Mesendoderm (in vitro differentiated cells): ENCODE measurements at regions not wholly inside any gene's neighbourhood (a gene's known extent, or its start where the extent isn't known, plus 50 kb on each side); places are given as distances from the start of the nearest gene placed in this dataset.

Experiments
- DNase-seq: peaks from one replicate; pipeline ENCODE4 v3.0.0; 2013
- H2AK5ac ChIP-seq: 2 replicates; pipeline ENCODE4 v1.6.1; 2013; ENCODE audit warnings: low read length, inconsistent platforms
- H2BK120ac ChIP-seq: 2 replicates; pipeline ENCODE4 v1.6.1; 2013; ENCODE audit warnings: low read depth, mild to moderate bottlenecking, low read length, moderate library complexity, mixed read lengths
- H2BK15ac ChIP-seq: replicated peaks from 2 replicates; pipeline ENCODE4 v1.6.1; 2013; ENCODE audit warnings: low read depth, mild to moderate bottlenecking, moderate library complexity
- H2BK5ac ChIP-seq: 2 replicates; pipeline ENCODE4 v1.6.1; 2013; ENCODE audit warnings: low read length, inconsistent platforms
- H3K18ac ChIP-seq: 2 replicates; pipeline ENCODE4 v1.6.1; 2013; ENCODE audit warnings: mild to moderate bottlenecking, low read length, mixed read lengths
- H3K23ac ChIP-seq: one replicate; pipeline ENCODE4 v1.6.1; 2013; ENCODE audit warnings: low read length
- H3K27ac ChIP-seq: 2 replicates; pipeline ENCODE4 v1.5.1; 2013; ENCODE audit warnings: low read depth, mild to moderate bottlenecking, inconsistent platforms, low read length, moderate library complexity
- H3K27me3 ChIP-seq: 2 replicates; pipeline ENCODE4 v1.6.1; 2013; ENCODE audit warnings: low read length, control low read depth, mild to moderate bottlenecking, inconsistent platforms; ENCODE audit not compliant: insufficient read depth, poor library complexity
- H3K36me3 ChIP-seq: 2 replicates; pipeline ENCODE4 v1.6.1; 2013; ENCODE audit warnings: low read length, inconsistent platforms; ENCODE audit not compliant: control insufficient read depth, insufficient read depth
- H3K4ac ChIP-seq: one replicate; pipeline ENCODE4 v1.6.1; 2013; ENCODE audit warnings: low read depth, mild to moderate bottlenecking, low read length, moderate library complexity
- H3K4me1 ChIP-seq: 2 replicates; pipeline ENCODE4 v1.6.1; 2013; ENCODE audit warnings: low read depth, low read length, inconsistent platforms; ENCODE audit not compliant: control insufficient read depth
- H3K4me2 ChIP-seq: 2 replicates; pipeline ENCODE4 v1.6.1; 2013; ENCODE audit warnings: low read length
- H3K4me3 ChIP-seq: 2 replicates; pipeline ENCODE4 v1.5.1; 2013; ENCODE audit warnings: mild to moderate bottlenecking, low read length
- H3K56ac ChIP-seq: one replicate; pipeline ENCODE4 v1.6.1; 2013; ENCODE audit warnings: low read length
- H3K79me1 ChIP-seq: 2 replicates; pipeline ENCODE4 v1.6.1; 2013; ENCODE audit warnings: low read length, inconsistent platforms
- H3K79me2 ChIP-seq: 2 replicates; pipeline ENCODE4 v1.6.1; 2013; ENCODE audit warnings: mild to moderate bottlenecking, low read length; ENCODE audit not compliant: control insufficient read depth, insufficient read depth
- H3K9ac ChIP-seq: 2 replicates; pipeline ENCODE4 v1.6.1; 2013; ENCODE audit warnings: low read length, inconsistent platforms
- H4K5ac ChIP-seq: one replicate; pipeline ENCODE4 v1.6.1; 2013; ENCODE audit warnings: low read length
- H4K8ac ChIP-seq: one replicate; pipeline ENCODE4 v1.6.1; 2013; ENCODE audit warnings: low read depth, mild to moderate bottlenecking, control low read depth, low read length, moderate library complexity
- WGBS: extraction: QIAGEN DNeasy Blood & Tissue Kit; methylation state at CpG from one replicate; pipeline ENCODE4 v1.1.7; 2013; ENCODE audit warnings: low lambda C conversion rate, missing lambda C conversion rate; ENCODE audit not compliant: insufficient coverage; ENCODE audit errors: extremely low coverage; 5-methylcytosine and 5-hydroxymethylcytosine counted together

- Histone ChIP-seq H3K27me3 (no peaks in the 10 kb centered on the region), H3K79me1 (no peaks in the 10 kb centered on the region), H3K79me2 (no peaks in the 10 kb centered on the region), H2BK120ac (no peak overlapping the region), H3K9ac (no peak overlapping the region), H2BK5ac (no peak overlapping the region), H3K36me3 (no peaks in the 10 kb centered on the region), H3K4me2 (no peak overlapping the region), H4K8ac (no peak overlapping the region), H3K4ac (no peak overlapping the region), H3K4me1 (no peaks in the 10 kb centered on the region), H3K27ac (no peak overlapping the region), H3K18ac (no peak overlapping the region), H3K23ac (no peak overlapping the region), H2AK5ac (no peak overlapping the region), H2BK15ac (no peak overlapping the region), H3K56ac (no peak overlapping the region), H4K5ac (no peak overlapping the region), H3K4me3 (no peak overlapping the region)
- no peak for DNase-seq
- no CpG with 5 or more reads among the region's 1 CpG for WGBS
These were observed 375.7 kb upstream of the CDH9 start for GRCh38 chr5:27414099-27414498.

DNA sequence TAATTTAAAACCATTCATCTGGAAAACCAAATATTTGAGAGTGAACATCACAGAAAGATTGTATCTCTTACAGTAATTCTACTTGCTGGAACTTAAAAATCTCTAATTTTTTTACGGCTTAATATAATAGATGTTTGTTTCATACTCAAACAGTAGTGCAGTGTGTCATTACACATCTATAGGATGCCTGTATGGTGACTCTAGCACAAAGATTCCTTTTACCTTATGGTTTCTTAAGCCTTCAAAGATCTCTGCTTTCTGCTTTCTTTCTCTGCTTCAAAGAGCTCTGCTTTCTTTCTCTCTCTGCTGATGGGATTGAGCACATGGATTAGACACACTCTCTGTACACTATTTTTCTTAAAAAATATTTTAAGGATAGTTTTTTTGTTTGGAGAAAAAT lies 374.0 kb upstream of the CDH9 start:
- Histone ChIP-seq H2BK15ac (no peak overlapping the region), H3K4ac (no peak overlapping the region), H3K23ac (no peak overlapping the region), H4K5ac (no peak overlapping the region), H2BK120ac (no peak overlapping the region), H3K4me3 (no peak overlapping the region), H3K18ac (no peak overlapping the region), H2AK5ac (no peak overlapping the region), H3K79me1 (no peaks in the 10 kb centered on the region), H3K4me2 (no peak overlapping the region), H4K8ac (no peak overlapping the region), H3K4me1 (no peaks in the 10 kb centered on the region), H3K56ac (no peak overlapping the region), H3K27ac (no peak overlapping the region), H3K27me3 (no peaks in the 10 kb centered on the region), H2BK5ac (no peak overlapping the region), H3K79me2 (no peaks in the 10 kb centered on the region), H3K36me3 (no peaks in the 10 kb centered on the region), H3K9ac (no peak overlapping the region)
- DNase-seq = no peak
- no CpG with 5 or more reads among the region's 1 CpG for WGBS

DNA sequence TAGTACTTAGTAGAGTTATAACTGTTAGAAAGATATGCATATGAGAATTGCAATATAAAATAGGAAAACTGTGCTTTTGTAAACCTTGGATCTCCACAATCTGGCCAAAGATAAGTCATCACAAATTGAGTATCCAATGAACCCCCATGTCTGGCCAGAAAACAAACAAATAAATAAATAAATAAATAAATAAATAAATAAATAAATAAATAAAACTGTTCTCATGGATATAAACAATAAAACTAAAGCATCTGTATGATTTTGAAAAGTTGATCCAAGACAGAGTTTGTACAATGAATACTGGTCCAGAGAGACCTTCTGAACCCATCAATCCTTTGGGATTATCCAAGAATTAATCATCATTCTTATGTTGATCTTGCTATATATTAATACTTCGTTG lies 367.6 kb upstream of the CDH9 start:
- H2AK5ac ChIP-seq = no peak overlapping the region
- no peak overlapping the region for H3K9ac ChIP-seq
- no peak overlapping the region for H3K23ac ChIP-seq
- no peak overlapping the region for H4K5ac ChIP-seq
- no peak for DNase-seq
- H3K79me2 ChIP-seq = no peaks in the 10 kb centered on the region
- H3K27me3 ChIP-seq = no peaks in the 10 kb centered on the region
- WGBS = no CpG with 5 or more reads among the region's 1 CpG
- no peak overlapping the region for H2BK5ac ChIP-seq
- no peak overlapping the region for H3K4me2 ChIP-seq
- no peak overlapping the region for H3K27ac ChIP-seq
- no peaks in the 10 kb centered on the region for H3K4me1 ChIP-seq
- no peak overlapping the region for H2BK15ac ChIP-seq
- no peak overlapping the region for H3K18ac ChIP-seq
- H3K4ac ChIP-seq = no peak overlapping the region
- no peak overlapping the region for H2BK120ac ChIP-seq
- no peak overlapping the region for H3K4me3 ChIP-seq
- H4K8ac ChIP-seq = no peak overlapping the region
- H3K79me1 ChIP-seq = no peaks in the 10 kb centered on the region
- no peaks in the 10 kb centered on the region for H3K36me3 ChIP-seq
- H3K56ac ChIP-seq = no peak overlapping the region

DNA sequence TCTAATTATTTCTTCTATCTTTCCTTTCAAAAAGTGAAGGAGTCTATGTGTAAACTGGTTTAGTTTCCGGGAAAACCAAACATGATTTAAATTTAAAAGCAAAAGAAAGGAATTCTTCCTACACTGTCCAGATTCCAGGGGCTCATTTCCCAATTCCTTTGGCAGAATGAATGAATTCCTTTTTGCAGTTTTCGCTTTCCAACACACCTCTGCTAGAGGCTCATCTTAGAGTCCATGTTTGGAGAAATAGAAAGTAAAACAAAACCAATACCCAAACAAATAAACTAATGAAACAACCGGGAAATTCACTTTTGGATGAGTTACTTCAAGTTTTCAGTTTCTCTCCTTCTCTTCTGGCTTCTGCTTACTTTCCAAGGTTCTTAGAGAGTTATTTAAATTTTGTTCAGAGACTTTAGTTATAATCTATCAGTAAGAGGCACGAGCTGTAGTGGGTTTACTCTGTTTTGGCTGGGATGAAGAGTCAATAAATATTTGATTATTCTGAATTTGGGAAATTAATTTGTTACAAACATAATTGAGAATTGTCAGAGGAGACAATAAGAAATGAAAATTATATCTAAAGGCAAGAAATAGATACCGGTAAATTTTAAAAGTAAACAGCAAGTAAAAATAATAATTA lies 365.0 kb upstream of the CDH9 start:
- no peak overlapping the region for H4K8ac ChIP-seq
- no peak overlapping the region for H2BK120ac ChIP-seq
- no peak overlapping the region for H2BK15ac ChIP-seq
- no peak overlapping the region for H3K4me3 ChIP-seq
- H4K5ac ChIP-seq = no peak overlapping the region
- no peak overlapping the region for H3K23ac ChIP-seq
- no peaks in the 10 kb centered on the region for H3K27me3 ChIP-seq
- H3K27ac ChIP-seq = no peak overlapping the region
- WGBS = no CpG with 5 or more reads among the region's 5 CpGs
- no peak overlapping the region for H2BK5ac ChIP-seq
- no peak overlapping the region for H3K4ac ChIP-seq
- no peak overlapping the region for H3K9ac ChIP-seq
- no peak overlapping the region for H3K56ac ChIP-seq
- no peak overlapping the region for H3K4me2 ChIP-seq
- H2AK5ac ChIP-seq = no peak overlapping the region
- H3K36me3 ChIP-seq = no peaks in the 10 kb centered on the region
- H3K79me1 ChIP-seq = no peaks in the 10 kb centered on the region
- no peaks in the 10 kb centered on the region for H3K4me1 ChIP-seq
- H3K79me2 ChIP-seq = no peaks in the 10 kb centered on the region
- H3K18ac ChIP-seq = no peak overlapping the region
- DNase-seq = no peak

GRCh38 chr5:27402828-27403227 lies 364.4 kb upstream of the CDH9 start:
- Histone ChIP-seq H3K9ac (no peak overlapping the region), H3K79me2 (no peaks in the 10 kb centered on the region), H3K27me3 (no peaks in the 10 kb centered on the region), H3K56ac (no peak overlapping the region), H3K4me3 (no peak overlapping the region), H3K79me1 (no peaks in the 10 kb centered on the region), H3K36me3 (no peaks in the 10 kb centered on the region), H4K5ac (no peak overlapping the region), H2BK120ac (no peak overlapping the region), H3K23ac (no peak overlapping the region), H2AK5ac (no peak overlapping the region), H3K4me1 (no peaks in the 10 kb centered on the region), H3K18ac (no peak overlapping the region), H3K4ac (no peak overlapping the region), H2BK5ac (no peak overlapping the region), H2BK15ac (no peak overlapping the region), H3K27ac (no peak overlapping the region), H3K4me2 (no peak overlapping the region), H4K8ac (no peak overlapping the region)
- no peak for DNase-seq
- no CpG with 5 or more reads among the region's 3 CpGs for WGBS

DNA sequence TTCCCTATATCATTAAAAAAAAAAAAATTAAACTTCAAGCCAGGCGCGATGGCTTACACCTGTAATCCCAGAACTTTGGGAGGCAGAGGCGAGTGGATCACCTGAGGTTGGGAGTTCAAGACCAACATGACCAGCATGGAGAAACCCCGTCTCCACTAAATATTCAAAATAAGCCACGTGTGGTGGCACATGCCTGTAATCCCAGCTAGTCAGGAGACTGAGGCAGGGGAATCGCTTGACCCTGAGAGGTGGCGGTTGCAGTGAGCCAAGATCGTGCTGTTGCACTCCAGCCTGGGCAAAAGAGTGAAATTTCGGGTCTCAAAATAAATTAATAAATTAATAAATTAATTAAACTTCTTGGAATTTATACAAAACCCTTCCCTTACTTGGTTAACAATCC lies 358.6 kb upstream of the CDH9 start:
- Histone ChIP-seq H3K18ac (no peak overlapping the region), H3K36me3 (no peaks in the 10 kb centered on the region), H4K5ac (no peak overlapping the region), H3K23ac (no peak overlapping the region), H2BK15ac (no peak overlapping the region), H3K27ac (no peak overlapping the region), H4K8ac (no peak overlapping the region), H3K27me3 (no peaks in the 10 kb centered on the region), H3K4ac (no peak overlapping the region), H3K4me2 (no peak overlapping the region), H2BK120ac (no peak overlapping the region), H2BK5ac (no peak overlapping the region), H2AK5ac (no peak overlapping the region), H3K4me3 (no peak overlapping the region), H3K79me2 (no peaks in the 10 kb centered on the region), H3K9ac (no peak overlapping the region), H3K56ac (no peak overlapping the region), H3K79me1 (no peaks in the 10 kb centered on the region), H3K4me1 (no peaks in the 10 kb centered on the region)
- DNase-seq = no peak
- WGBS = no CpG with 5 or more reads among the region's 9 CpGs
